Endothelial cell of umbilical vein (primary cell): ENCODE measurements at regions not wholly inside any gene's neighbourhood (a gene's known extent, or its start where the extent isn't known, plus 50 kb on each side); places are given as distances from the start of the nearest gene placed in this dataset.

Source experiments
- BruUV-seq: library from RNA; stranded (reverse); fragments of 400-500 nt; replicated peaks from 2 replicates; lab custom pipeline; 2021; lab: Mats Ljungman, UMichigan
- CTCF ChIA-PET: fragments of 300-600, 350-600 bp; sonication (Branson Sonifier 250); formaldehyde crosslinking; loops from one replicate; lab custom pipeline; 2021; ENCODE audit warnings: antibody characterized with exemption, inconsistent platforms; lab: Charles Lee
- POLR2A ChIA-PET: fragments of 300-600, 350-600 bp; sonication (Branson Sonifier 250); formaldehyde crosslinking; loops from one replicate; lab custom pipeline; 2021; ENCODE audit warnings: antibody characterized with exemption, inconsistent platforms; lab: Charles Lee
- DNase-seq: peaks from one replicate; pipeline ENCODE4 v3.0.0-alpha.2; 2011; ENCODE audit warnings: low read depth, low spot score
- FAIRE-seq: peaks from 2 replicates; lab custom pipeline; 2011; peaks lifted over from hg19 to GRCh38; lab: Jason Lieb, UNC
- H2AFZ ChIP-seq: 2 replicates; pipeline ENCODE4 v1.6.0; 2012; ENCODE audit warnings: low read depth, low read length, control low read depth, inconsistent platforms
- H3K27ac ChIP-seq: 2 replicates; pipeline ENCODE4 v1.5.1; 2011; ENCODE audit warnings: low read depth, mild to moderate bottlenecking, control low read depth, low read length, moderate library complexity; ENCODE audit not compliant: insufficient read depth
- H3K27me3 ChIP-seq, 2 experiments: 2 replicates each; pipeline versions ENCODE4 v1.6.0 to v1.6.1; 2011; ENCODE audit warnings: low read length in 2 of 2, mixed read lengths in 1 of 2; ENCODE audit not compliant: control insufficient read depth in 2 of 2, insufficient read depth in 2 of 2
- H3K36me3 ChIP-seq, 2 experiments: 2 replicates in 1 of 2; 3 replicates in 1 of 2; pipeline ENCODE4 v1.5.1; 2011; ENCODE audit warnings: low read length in 2 of 2, mild to moderate bottlenecking in 1 of 2, moderate library complexity in 1 of 2; ENCODE audit not compliant: control insufficient read depth in 2 of 2, insufficient read depth in 2 of 2; ENCODE audit errors: extremely low read depth in 1 of 2
- H3K4me1 ChIP-seq: 3 replicates; pipeline ENCODE4 v1.5.1; 2011; ENCODE audit warnings: mild to moderate bottlenecking, low read length; ENCODE audit not compliant: control insufficient read depth, insufficient read depth; ENCODE audit errors: extremely low read depth
- H3K4me2 ChIP-seq: 2 replicates; pipeline ENCODE4 v1.6.1; 2011; ENCODE audit warnings: low read length, control low read depth, mixed read lengths; ENCODE audit not compliant: insufficient read depth
- H3K4me3 ChIP-seq, 3 experiments: fragments of 200-600 bp in 1 of 3; sonication (generic), shearing (Covaris generic) in 1 of 3; replicated peaks in 1 of 3; 2 replicates each; pipeline ENCODE4 v1.5.1; 2011 to 2016; ENCODE audit warnings: control low read depth in 3 of 3, low read length in 3 of 3, mild to moderate bottlenecking in 2 of 3, inconsistent platforms in 1 of 3, low read depth in 1 of 3, moderate library complexity in 1 of 3; ENCODE audit not compliant: insufficient read depth in 1 of 3
- H3K79me2 ChIP-seq: 2 replicates; pipeline ENCODE4 v1.6.0; 2012; ENCODE audit warnings: low read length, inconsistent platforms; ENCODE audit not compliant: control insufficient read depth, insufficient read depth
- H3K9ac ChIP-seq: replicated peaks from 2 replicates; pipeline ENCODE3; 2011; ENCODE audit warnings: low read length, control low read depth; ENCODE audit not compliant: insufficient read depth; ENCODE audit errors: extremely low read depth
- H3K9me1 ChIP-seq: replicated peaks from 3 replicates; pipeline ENCODE4 v1.6.0; 2011; ENCODE audit warnings: mild to moderate bottlenecking, low read length; ENCODE audit not compliant: control insufficient read depth, insufficient read depth; ENCODE audit errors: extremely low read depth
- H3K9me3 ChIP-seq: replicated peaks from 2 replicates; pipeline ENCODE4 v1.5.1; 2012; ENCODE audit warnings: low read length, inconsistent platforms; ENCODE audit not compliant: control insufficient read depth, insufficient read depth
- H4K20me1 ChIP-seq: replicated peaks from 2 replicates; pipeline ENCODE3; 2011; ENCODE audit warnings: mild to moderate bottlenecking, low read length; ENCODE audit not compliant: control insufficient read depth, insufficient read depth; ENCODE audit errors: extremely low read depth
- CTCF ChIP-seq, 2 donors: IDR thresholded peaks; 1 replicate in 1 of 2; 2 replicates in 1 of 2; pipeline ENCODE4 v1.5.1; 2011; ENCODE audit warnings: low read length in 2 of 2, mild to moderate bottlenecking in 2 of 2, moderate library complexity in 2 of 2, control low read depth in 1 of 2, inconsistent platforms in 1 of 2, low read depth in 1 of 2; ENCODE audit not compliant: insufficient read depth in 1 of 2; ENCODE audit errors: extremely low read depth in 1 of 2
- EZH2 ChIP-seq: IDR thresholded peaks from 2 replicates; pipeline ENCODE4 v1.6.1; 2012; ENCODE audit warnings: borderline replicate concordance, low read depth, mild to moderate bottlenecking, moderate library complexity, low read length, inconsistent platforms; ENCODE audit not compliant: severe bottlenecking
- FOS ChIP-seq: IDR thresholded peaks from 2 replicates; pipeline ENCODE4 v1.6.1; 2011; ENCODE audit warnings: mild to moderate bottlenecking, low read length, moderate library complexity, borderline replicate concordance; ENCODE audit not compliant: insufficient read depth
- MYC ChIP-seq: IDR thresholded peaks from one replicate; pipeline ENCODE4 v1.6.1; 2011; ENCODE audit warnings: mild to moderate bottlenecking, low read depth, low read length
- POLR2A ChIP-seq: IDR thresholded peaks from 2 replicates; pipeline ENCODE4 v1.6.1; 2012; ENCODE audit warnings: low read depth, mild to moderate bottlenecking, control low read depth, low read length
- dilution Hi-C: fragments of 300-500 bp; cut with MboI; formaldehyde crosslinking; loops from one replicate; pipeline ENCODE4 v1.15.0; 2019; ENCODE audit warnings: low sequenced_read_pairs; ENCODE audit not compliant: extremely low pct_ligation_motif_present
- intact Hi-C: fragments of 100-400 bp; cut with micrococcal nuclease; formaldehyde crosslinking; loops from one replicate; pipeline ENCODE4 v1.10.0; 2022

- BruUV-seq, result no TSS peak
These were observed 1068.5 kb downstream of the PCDH7 start for GRCh38 chr4:31788676-31789075.

More at GRCh38 chr4:31788676-31789075, 1068.5 kb downstream of the PCDH7 start:
- CTCF ChIA-PET, result interaction anchor here (1.4 kb wide), 1 partner anchor 10 kb away, joined by 4 read pairs; no protein-coding TSS in a partner anchor
- Histone ChIP-seq H3K9me3 (no peaks in the 10 kb centered on the region), H3K27ac (no peak overlapping the region), H3K9ac (no peak overlapping the region), H3K4me2 (no peak overlapping the region), H3K79me2 (no peaks in the 10 kb centered on the region), H3K4me3 (no peak overlapping the region), H3K36me3 (no peaks in the 10 kb centered on the region), H3K27me3 (no peaks in the 10 kb centered on the region), H4K20me1 (no peaks in the 10 kb centered on the region), H3K9me1 (no peaks in the 10 kb centered on the region), H2AFZ (no peak overlapping the region), H3K4me1 (no peaks in the 10 kb centered on the region)
- POLR2A ChIA-PET, result no interaction called here
- dilution Hi-C loops (no loop called here), intact Hi-C loops (loop anchor here (1.0 kb wide), 1 partner anchor 49 kb away; no protein-coding TSS in a partner anchor)
- DNase-seq (no peak), FAIRE-seq (no peak)
- no peak for TF ChIP-seq FOS
- TF ChIP-seq MYC, result no peak
- no peak for TF ChIP-seq POLR2A
- no peak for TF ChIP-seq CTCF (IDR thresholded peaks at IDR 0.05; ENCODE audit: extremely low read depth in 1 of 2, insufficient read depth in 1 of 2, low read depth in 1 of 2, low read length in 2 of 2)
- TF ChIP-seq EZH2, result no peak
